ENCODE measurements at regions not wholly inside any gene's neighbourhood (a gene's known extent, or its start where the extent isn't known, plus 50 kb on each side); places are given as distances from the start of the nearest gene placed in this dataset.

DNA sequence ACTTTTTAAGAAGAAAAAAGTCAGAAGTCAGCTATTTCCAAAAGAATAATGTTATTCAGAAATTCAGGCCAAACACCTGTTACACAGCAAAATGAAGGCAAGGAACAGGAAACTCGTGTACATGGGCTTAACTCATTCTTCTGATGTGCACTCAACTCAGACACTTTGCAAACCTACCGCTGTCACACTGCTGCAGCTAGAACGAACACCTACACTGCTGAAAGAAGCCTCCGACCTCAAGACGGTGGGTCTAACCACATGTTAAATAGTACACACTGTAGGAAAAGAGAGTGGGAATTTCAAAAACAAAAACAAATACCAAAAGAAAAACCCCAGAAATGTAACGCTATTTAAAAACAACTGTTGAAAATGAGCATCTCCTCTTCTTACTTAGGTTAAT lies 384.5 kb downstream of the IRX1 start:
- Histone ChIP-seq H3K4me2 (ENCODE audit: low read depth, low read length) (no peak overlapping the region), H2AFZ (ENCODE audit: low read length) (no peak overlapping the region), H3K4me3 (ENCODE audit: low read length) (no peak overlapping the region), H3K9me2 (replicated peaks; ENCODE audit: insufficient read depth, low read length) (no peaks in the 10 kb centered on the region), H3F3A (ENCODE audit: insufficient read depth, low read length) (no peaks in the 10 kb centered on the region), H4K20me1 (ENCODE audit: insufficient read depth, low read length) (no peaks in the 10 kb centered on the region), H3K9me3 (replicated peaks; ENCODE audit: insufficient read depth, low read length) (no peaks in the 10 kb centered on the region), H3K79me2 (ENCODE audit: low read length) (no peaks in the 10 kb centered on the region), H3K9ac (ENCODE audit: low read length) (no peak overlapping the region), H3K27ac (ENCODE audit: low read length) (no peak overlapping the region), H3K4me1 (ENCODE audit: low read length) (no peaks in the 10 kb centered on the region), H3K27me3 (replicated peaks; ENCODE audit: insufficient read depth, low read length) (no peaks in the 10 kb centered on the region), H3K36me3 (replicated peaks; ENCODE audit: insufficient read depth, low read length) (no peaks in the 10 kb centered on the region)
- no peak for DNase-seq
- TF ChIP-seq EZH2 (optimal IDR thresholded peaks at IDR 0.05; ENCODE audit: low read depth, low read length) (no peak), EZH2phosphoT487 (IDR thresholded peaks at IDR 0.05; ENCODE audit: low read length) (no peak)
- TF ChIP-seq, protein P1, sequence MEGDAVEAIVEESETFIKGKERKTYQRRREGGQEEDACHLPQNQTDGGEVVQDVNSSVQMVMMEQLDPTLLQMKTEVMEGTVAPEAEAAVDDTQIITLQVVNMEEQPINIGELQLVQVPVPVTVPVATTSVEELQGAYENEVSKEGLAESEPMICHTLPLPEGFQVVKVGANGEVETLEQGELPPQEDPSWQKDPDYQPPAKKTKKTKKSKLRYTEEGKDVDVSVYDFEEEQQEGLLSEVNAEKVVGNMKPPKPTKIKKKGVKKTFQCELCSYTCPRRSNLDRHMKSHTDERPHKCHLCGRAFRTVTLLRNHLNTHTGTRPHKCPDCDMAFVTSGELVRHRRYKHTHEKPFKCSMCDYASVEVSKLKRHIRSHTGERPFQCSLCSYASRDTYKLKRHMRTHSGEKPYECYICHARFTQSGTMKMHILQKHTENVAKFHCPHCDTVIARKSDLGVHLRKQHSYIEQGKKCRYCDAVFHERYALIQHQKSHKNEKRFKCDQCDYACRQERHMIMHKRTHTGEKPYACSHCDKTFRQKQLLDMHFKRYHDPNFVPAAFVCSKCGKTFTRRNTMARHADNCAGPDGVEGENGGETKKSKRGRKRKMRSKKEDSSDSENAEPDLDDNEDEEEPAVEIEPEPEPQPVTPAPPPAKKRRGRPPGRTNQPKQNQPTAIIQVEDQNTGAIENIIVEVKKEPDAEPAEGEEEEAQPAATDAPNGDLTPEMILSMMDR (IDR thresholded peaks at IDR 0.05; ENCODE audit: low read length) = no peak

DNA sequence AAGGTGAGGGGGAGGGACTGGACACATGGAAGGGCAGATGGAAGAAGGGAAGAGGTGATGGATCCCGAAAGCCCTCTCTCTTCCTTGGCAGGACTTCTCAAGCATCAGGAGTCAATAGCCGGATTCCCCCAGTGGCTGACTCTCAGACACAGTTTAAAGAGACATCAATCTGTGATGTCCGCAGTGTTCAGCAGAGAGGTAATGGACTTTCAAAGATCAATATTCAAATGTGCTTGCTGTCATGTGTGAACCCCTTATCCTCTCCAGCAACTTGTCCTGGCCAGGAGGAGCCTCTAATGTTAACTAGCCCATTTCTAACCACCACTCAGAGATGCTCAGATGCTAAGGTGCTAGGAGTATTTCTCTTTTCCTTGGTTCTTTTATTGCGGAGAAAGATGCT lies 392.2 kb downstream of the IRX1 start:
- Histone ChIP-seq H3K27ac (ENCODE audit: low read length) (no peak overlapping the region), H3K9me3 (replicated peaks; ENCODE audit: insufficient read depth, low read length) (no peaks in the 10 kb centered on the region)
- TF ChIP-seq EZH2 (optimal IDR thresholded peaks at IDR 0.05; ENCODE audit: low read depth, low read length) (no peak), EZH2phosphoT487 (IDR thresholded peaks at IDR 0.05; ENCODE audit: low read length) (no peak)
- TF ChIP-seq, protein P1 (IDR thresholded peaks at IDR 0.05; ENCODE audit: low read length) = no peak

DNA sequence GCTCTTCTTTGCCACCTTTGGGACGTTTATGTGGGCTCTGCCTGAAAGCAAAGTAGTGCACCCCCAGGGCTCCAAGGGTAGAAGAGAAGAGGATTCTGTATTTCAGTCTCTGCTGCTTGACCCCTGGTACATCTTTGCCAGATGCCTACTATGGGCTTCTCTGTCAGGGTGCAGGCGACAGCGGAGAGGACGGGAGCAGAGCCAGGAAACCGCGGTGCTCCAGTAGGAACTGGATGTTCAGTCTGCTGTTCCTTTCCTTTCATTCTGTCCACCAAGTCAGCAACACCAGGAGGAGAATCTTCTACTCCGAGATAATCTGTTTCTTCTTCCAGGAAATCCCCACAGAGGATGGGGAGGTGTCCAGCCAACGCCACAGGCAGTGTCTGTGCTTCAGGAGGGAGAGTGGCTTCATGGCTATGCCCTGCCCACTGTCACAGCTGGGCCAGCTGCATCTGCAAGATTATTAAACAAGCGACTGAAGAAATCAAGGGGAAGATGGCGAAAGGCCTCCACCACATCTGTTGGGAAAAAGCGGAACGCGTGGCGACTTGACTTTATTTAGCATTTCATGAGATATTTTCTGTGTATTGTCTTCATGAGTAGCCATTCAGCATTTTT lies 398.3 kb downstream of the IRX1 start:
- Histone ChIP-seq H2AFZ (ENCODE audit: low read length) (no peak overlapping the region), H3K4me3 (ENCODE audit: low read length) (no peak overlapping the region), H3F3A (ENCODE audit: insufficient read depth, low read length) (no peaks in the 10 kb centered on the region), H3K27me3 (replicated peaks; ENCODE audit: insufficient read depth, low read length) (no peaks in the 10 kb centered on the region), H3K4me2 (ENCODE audit: low read depth, low read length) (no peak overlapping the region), H3K9me2 (replicated peaks; ENCODE audit: insufficient read depth, low read length) (no peaks in the 10 kb centered on the region), H3K4me1 (ENCODE audit: low read length) (no peaks in the 10 kb centered on the region), H3K79me2 (ENCODE audit: low read length) (no peaks in the 10 kb centered on the region), H3K27ac (ENCODE audit: low read length) (no peak overlapping the region), H4K20me1 (ENCODE audit: insufficient read depth, low read length) (no peaks in the 10 kb centered on the region), H3K9ac (ENCODE audit: low read length) (no peak overlapping the region), H3K36me3 (replicated peaks; ENCODE audit: insufficient read depth, low read length) (no peaks in the 10 kb centered on the region), H3K9me3 (replicated peaks; ENCODE audit: insufficient read depth, low read length) (no peaks in the 10 kb centered on the region)
- DNase-seq = no peak
- no peak for TF ChIP-seq EZH2 (optimal IDR thresholded peaks at IDR 0.05; ENCODE audit: low read depth, low read length)
- no peak for TF ChIP-seq EZH2phosphoT487 (IDR thresholded peaks at IDR 0.05; ENCODE audit: low read length)
- TF ChIP-seq, protein P1 (IDR thresholded peaks at IDR 0.05; ENCODE audit: low read length) = no peak

More for the DNA sequence above, 392.2 kb downstream of the IRX1 start:
- H4K20me1 ChIP-seq (ENCODE audit: insufficient read depth, low read length) = no peaks in the 10 kb centered on the region
- H3K27me3 ChIP-seq (replicated peaks; ENCODE audit: insufficient read depth, low read length) = no peaks in the 10 kb centered on the region
- H3K4me3 ChIP-seq (ENCODE audit: low read length) = no peak overlapping the region
- no peak overlapping the region for H3K9ac ChIP-seq (ENCODE audit: low read length)
- H3K4me2 ChIP-seq (ENCODE audit: low read depth, low read length) = no peak overlapping the region
- H3K9me2 ChIP-seq (replicated peaks; ENCODE audit: insufficient read depth, low read length) = no peaks in the 10 kb centered on the region
- H2AFZ ChIP-seq (ENCODE audit: low read length) = no peak overlapping the region
- no peaks in the 10 kb centered on the region for H3F3A ChIP-seq (ENCODE audit: insufficient read depth, low read length)
- H3K79me2 ChIP-seq (ENCODE audit: low read length) = no peaks in the 10 kb centered on the region
- H3K4me1 ChIP-seq (ENCODE audit: low read length) = no peaks in the 10 kb centered on the region
- DNase-seq = no peak
- H3K36me3 ChIP-seq (replicated peaks; ENCODE audit: insufficient read depth, low read length) = no peaks in the 10 kb centered on the region

Data from MM.1S (cell line).